ENCODE measurements at regions not wholly inside any gene's neighbourhood (a gene's known extent, or its start where the extent isn't known, plus 50 kb on each side); places are given as distances from the start of the nearest gene placed in this dataset.

- TF ChIP-seq POLR2A (IDR thresholded peaks at IDR 0.05; ENCODE audit: low read depth, low read length): no peak
- TF ChIP-seq EZH2 (IDR thresholded peaks at IDR 0.05; ENCODE audit: borderline replicate concordance, low read depth, low read length, severe bottlenecking): no peak
- no peak for TF ChIP-seq CTCF (IDR thresholded peaks at IDR 0.05; ENCODE audit: extremely low read depth in 1 of 2, insufficient read depth in 1 of 2, low read depth in 1 of 2, low read length in 2 of 2)
- TF ChIP-seq MAX (IDR thresholded peaks at IDR 0.05; ENCODE audit: insufficient read depth, insufficient read length): no peak
- TF ChIP-seq POLR2AphosphoS5 (IDR thresholded peaks at IDR 0.05; ENCODE audit: insufficient read depth, low read depth, low read length): no peak
Observed at GRCh38 chr12:45658020-45658419, 71.5 kb upstream of the ARID2 start.

Data from endothelial cell of umbilical vein (primary cell).